Activated naive CD4-positive, alpha-beta T cell treated with Interleukin-2 at 50 U/mL for 16 hours (primary cell): ENCODE measurements at regions not wholly inside any gene's neighbourhood (a gene's known extent, or its start where the extent isn't known, plus 50 kb on each side); places are given as distances from the start of the nearest gene placed in this dataset.
"Not testable (repeated sequence)": the region's sequence is repeated elsewhere in the genome, so short reads cannot be mapped to it uniquely, and the experiment has no call there.

Experiments used
- DNase-seq: peaks from one replicate; pipeline ENCODE4 v3.0.0-alpha.2; 2020

GRCh38 chr17:83159204-83160049, 80.0 kb downstream of the METRNL start:
- no peak for DNase-seq

- DNase-seq = no peak
Measured at GRCh38 chr17:83160443-83161297, 81.3 kb downstream of the METRNL start.

GRCh38 chr17:83161298-83162034, 82.1 kb downstream of the METRNL start:
- DNase-seq = no peak

GRCh38 chr17:83162035-83162745, 82.8 kb downstream of the METRNL start:
- DNase-seq = no peak

GRCh38 chr17:83164490-83164889, 85.1 kb downstream of the METRNL start:
- no peak for DNase-seq

- no peak for DNase-seq
Measured at GRCh38 chr17:83170571-83171260, 91.3 kb downstream of the METRNL start.

- no peak for DNase-seq
Measured at GRCh38 chr17:83171661-83172060, 92.3 kb downstream of the METRNL start.

GRCh38 chr17:83172099-83172498, 92.7 kb downstream of the METRNL start:
- not testable (repeated sequence) for DNase-seq

- DNase-seq = not testable (repeated sequence)
Measured at GRCh38 chr17:83172646-83173045, 93.2 kb downstream of the METRNL start.

GRCh38 chr17:83173180-83173913, 93.9 kb downstream of the METRNL start:
- not testable (repeated sequence) for DNase-seq

GRCh38 chr17:83173914-83174361, 94.5 kb downstream of the METRNL start:
- DNase-seq = no peak

GRCh38 chr17:83174362-83175118, 95.1 kb downstream of the METRNL start:
- no peak for DNase-seq

GRCh38 chr17:83175119-83175821, 95.9 kb downstream of the METRNL start:
- DNase-seq = no peak

- DNase-seq = no peak
Measured at GRCh38 chr17:83175822-83176622, 96.6 kb downstream of the METRNL start.

GRCh38 chr17:83176623-83177583, 97.5 kb downstream of the METRNL start:
- DNase-seq = no peak

- no peak for DNase-seq
Measured at GRCh38 chr17:83177611-83178532, 98.5 kb downstream of the METRNL start.
